ENCODE measurements at regions not wholly inside any gene's neighbourhood (a gene's known extent, or its start where the extent isn't known, plus 50 kb on each side); places are given as distances from the start of the nearest gene placed in this dataset.

- TF ChIP-seq CTCF (IDR thresholded peaks at IDR 0.05 in 8 of 11, conservative IDR thresholded peaks at IDR 0.05 in 3 of 11) (no peak), POLR2A (IDR thresholded peaks at IDR 0.05) (no peak), POLR2AphosphoS5 (IDR thresholded peaks at IDR 0.05) (no peak)
Observed at GRCh38 chr5:58135571-58136335, 324.1 kb downstream of the PLK2 start.

All from spleen (tissue), 7 donors.